ENCODE measurements at regions not wholly inside any gene's neighbourhood (a gene's known extent, or its start where the extent isn't known, plus 50 kb on each side); places are given as distances from the start of the nearest gene placed in this dataset.

GRCh38 chr2:103959174-103960128 lies 894.5 kb upstream of the POU3F3 start:
- Mint-ChIP-seq H3K36me3 (no peaks in the 10 kb centered on the region), H3K4me3 (no peak overlapping the region), H3K9me3 (peaks cover 13% of the 10 kb centered on the region), H3K4me1 (no peaks in the 10 kb centered on the region), H3K27ac (no peak overlapping the region)
- ATAC-seq (no peak), DNase-seq (ENCODE audit: low spot score in 2 of 2) (no peak)

GRCh38 chr2:103960129-103960513 lies 893.8 kb upstream of the POU3F3 start:
- Mint-ChIP-seq H3K4me1 (no peaks in the 10 kb centered on the region), H3K36me3 (no peaks in the 10 kb centered on the region), H3K27ac (no peak overlapping the region), H3K9me3 (peaks cover 14% of the 10 kb centered on the region), H3K4me3 (no peak overlapping the region)
- no peak for ATAC-seq
- no peak for DNase-seq (ENCODE audit: low spot score in 2 of 2)

GRCh38 chr2:103960951-103961350 lies 893.0 kb upstream of the POU3F3 start:
- Mint-ChIP-seq H3K9me3 (peaks cover 18% of the 10 kb centered on the region), H3K36me3 (no peaks in the 10 kb centered on the region), H3K4me1 (no peaks in the 10 kb centered on the region), H3K4me3 (no peak overlapping the region), H3K27ac (no peak overlapping the region)
- no peak for ATAC-seq
- DNase-seq (ENCODE audit: low spot score in 2 of 2) = no peak

- Mint-ChIP-seq H3K36me3 (no peaks in the 10 kb centered on the region), H3K9me3 (peaks cover 11% of the 10 kb centered on the region), H3K4me3 (no peak overlapping the region), H3K4me1 (no peaks in the 10 kb centered on the region), H3K27ac (no peak overlapping the region)
- DNase-seq (ENCODE audit: low spot score in 2 of 2) = no peak
- ATAC-seq = no peak
These were observed 892.1 kb upstream of the POU3F3 start for GRCh38 chr2:103961862-103962261.

GRCh38 chr2:103962670-103963069 lies 891.2 kb upstream of the POU3F3 start:
- ATAC-seq (no peak), DNase-seq (ENCODE audit: low spot score in 2 of 2) (no peak)
- no peak overlapping the region for H3K4me3 Mint-ChIP-seq
- peaks cover 13% of the 10 kb centered on the region for H3K9me3 Mint-ChIP-seq
- no peaks in the 10 kb centered on the region for H3K36me3 Mint-ChIP-seq
- no peaks in the 10 kb centered on the region for H3K4me1 Mint-ChIP-seq
- no peak overlapping the region for H3K27ac Mint-ChIP-seq

- Mint-ChIP-seq H3K36me3 (no peaks in the 10 kb centered on the region), H3K27ac (no peak overlapping the region), H3K4me3 (no peak overlapping the region), H3K4me1 (no peaks in the 10 kb centered on the region), H3K9me3 (peaks cover 13% of the 10 kb centered on the region)
- no peak for ATAC-seq
- DNase-seq (ENCODE audit: low spot score in 2 of 2) = no peak
These were observed 890.7 kb upstream of the POU3F3 start for GRCh38 chr2:103963146-103963725.

- Mint-ChIP-seq H3K36me3 (no peaks in the 10 kb centered on the region), H3K4me1 (no peaks in the 10 kb centered on the region), H3K27ac (no peak overlapping the region), H3K4me3 (no peak overlapping the region), H3K9me3 (peaks cover 6% of the 10 kb centered on the region)
- DNase-seq (ENCODE audit: low spot score in 2 of 2) (no peak), ATAC-seq (no peak)
These were observed 876.7 kb upstream of the POU3F3 start for GRCh38 chr2:103977241-103977640.

- ATAC-seq = no peak
- Mint-ChIP-seq H3K27ac (no peak overlapping the region), H3K9me3 (peaks cover 6% of the 10 kb centered on the region), H3K36me3 (no peaks in the 10 kb centered on the region), H3K4me1 (no peaks in the 10 kb centered on the region), H3K4me3 (no peak overlapping the region)
- no peak for DNase-seq (ENCODE audit: low spot score in 2 of 2)
These were observed 876.2 kb upstream of the POU3F3 start for GRCh38 chr2:103977668-103978067.

GRCh38 chr2:103980401-103980800 lies 873.5 kb upstream of the POU3F3 start:
- Mint-ChIP-seq H3K4me1 (no peaks in the 10 kb centered on the region), H3K36me3 (no peaks in the 10 kb centered on the region), H3K27ac (no peak overlapping the region), H3K4me3 (no peak overlapping the region), H3K9me3 (peaks cover 5% of the 10 kb centered on the region)
- no peak for ATAC-seq
- DNase-seq (ENCODE audit: low spot score in 2 of 2) = no peak

- no peaks in the 10 kb centered on the region for H3K4me1 Mint-ChIP-seq
- ATAC-seq = no peak
- no peak for DNase-seq (ENCODE audit: low spot score in 2 of 2)
- H3K4me3 Mint-ChIP-seq = no peak overlapping the region
- H3K9me3 Mint-ChIP-seq = peaks cover 5% of the 10 kb centered on the region
- H3K36me3 Mint-ChIP-seq = no peaks in the 10 kb centered on the region
- H3K27ac Mint-ChIP-seq = no peak overlapping the region
These were observed 871.2 kb upstream of the POU3F3 start for GRCh38 chr2:103982691-103983090.

GRCh38 chr2:103986001-103986400 lies 867.9 kb upstream of the POU3F3 start:
- Mint-ChIP-seq H3K9me3 (peaks cover 9% of the 10 kb centered on the region), H3K4me1 (no peaks in the 10 kb centered on the region), H3K4me3 (no peak overlapping the region), H3K27ac (no peak overlapping the region), H3K36me3 (no peaks in the 10 kb centered on the region)
- no peak for ATAC-seq
- DNase-seq (ENCODE audit: low spot score in 2 of 2) = no peak

- H3K9me3 Mint-ChIP-seq = peaks cover 21% of the 10 kb centered on the region
- no peaks in the 10 kb centered on the region for H3K36me3 Mint-ChIP-seq
- ATAC-seq (no peak), DNase-seq (ENCODE audit: low spot score in 2 of 2) (no peak)
- no peak overlapping the region for H3K27ac Mint-ChIP-seq
- no peaks in the 10 kb centered on the region for H3K4me1 Mint-ChIP-seq
- no peak overlapping the region for H3K4me3 Mint-ChIP-seq
These were observed 862.3 kb upstream of the POU3F3 start for GRCh38 chr2:103991591-103991990.

GRCh38 chr2:104004821-104005220 lies 849.1 kb upstream of the POU3F3 start:
- ATAC-seq = no peak
- Mint-ChIP-seq H3K27ac (no peak overlapping the region), H3K36me3 (no peaks in the 10 kb centered on the region), H3K4me3 (no peak overlapping the region), H3K9me3 (peaks cover 35% of the 10 kb centered on the region), H3K4me1 (no peaks in the 10 kb centered on the region)
- DNase-seq (ENCODE audit: low spot score in 2 of 2) = no peak

GRCh38 chr2:104016801-104017200 lies 837.1 kb upstream of the POU3F3 start:
- no peak for ATAC-seq
- Mint-ChIP-seq H3K4me3 (no peak overlapping the region), H3K27ac (no peak overlapping the region), H3K4me1 (no peaks in the 10 kb centered on the region), H3K9me3 (peaks cover 32% of the 10 kb centered on the region), H3K36me3 (no peaks in the 10 kb centered on the region)
- no peak for DNase-seq (ENCODE audit: low spot score in 2 of 2)

- Mint-ChIP-seq H3K36me3 (no peaks in the 10 kb centered on the region), H3K27ac (no peak overlapping the region), H3K4me3 (no peak overlapping the region), H3K9me3 (peaks cover 25% of the 10 kb centered on the region), H3K4me1 (no peaks in the 10 kb centered on the region)
- DNase-seq (ENCODE audit: low spot score in 2 of 2) = no peak
- no peak for ATAC-seq
These were observed 830.6 kb upstream of the POU3F3 start for GRCh38 chr2:104023306-104023705.

GRCh38 chr2:104023765-104024164 lies 830.1 kb upstream of the POU3F3 start:
- Mint-ChIP-seq H3K9me3 (peaks cover 26% of the 10 kb centered on the region), H3K36me3 (no peaks in the 10 kb centered on the region), H3K4me1 (no peaks in the 10 kb centered on the region), H3K27ac (no peak overlapping the region), H3K4me3 (no peak overlapping the region)
- ATAC-seq (no peak), DNase-seq (ENCODE audit: low spot score in 2 of 2) (no peak)

All from stimulated activated effector memory CD8-positive, alpha-beta T cell treated with anti-CD3 and anti-CD28 coated beads, Interleukin-12 subunit alpha, Interleukin-12 subunit beta, amount 100 ng/mL, for 72 hours (primary cell).